ENCODE measurements at regions not wholly inside any gene's neighbourhood (a gene's known extent, or its start where the extent isn't known, plus 50 kb on each side); places are given as distances from the start of the nearest gene placed in this dataset.
"Not testable (repeated sequence)": the region's sequence is repeated elsewhere in the genome, so short reads cannot be mapped to it uniquely, and the experiment has no call there.

DNA sequence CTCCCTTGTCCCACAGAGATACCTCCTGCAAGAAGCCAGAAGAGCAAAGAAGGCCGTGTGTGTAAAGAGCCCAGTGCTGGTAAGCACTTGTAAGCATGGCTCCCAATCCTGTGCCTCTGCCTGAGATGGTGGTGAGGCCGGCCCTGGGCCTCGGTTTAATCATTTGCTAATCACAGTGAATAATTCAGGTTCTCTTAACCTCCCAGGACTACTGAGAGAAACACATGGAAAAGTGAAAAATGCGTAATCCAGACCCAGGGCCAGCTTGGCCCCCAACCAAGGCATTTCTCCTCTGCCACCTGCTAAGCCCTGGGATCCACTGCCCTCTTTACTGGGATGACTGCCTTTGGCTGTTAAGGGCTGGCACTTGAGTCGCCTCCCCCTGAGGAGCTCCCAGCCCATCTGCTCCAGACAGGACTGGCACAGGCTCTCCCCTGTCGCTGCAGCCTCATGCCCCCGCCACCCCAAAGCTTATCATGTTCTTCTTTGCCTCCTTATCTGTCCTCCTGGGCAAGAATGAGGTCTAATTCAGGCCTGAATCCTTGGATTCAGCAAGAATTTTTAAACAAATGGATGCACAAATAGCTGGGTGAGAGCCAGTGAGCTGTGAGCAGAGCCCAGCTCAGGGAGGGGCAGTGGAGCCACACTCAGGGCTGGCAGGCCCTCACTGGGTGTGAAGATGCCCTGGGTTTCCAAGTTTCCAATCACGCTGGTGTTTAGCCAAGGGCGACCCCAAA lies 193.9 kb upstream of the HS6ST1 start:
- DNase-seq: no peak

DNA sequence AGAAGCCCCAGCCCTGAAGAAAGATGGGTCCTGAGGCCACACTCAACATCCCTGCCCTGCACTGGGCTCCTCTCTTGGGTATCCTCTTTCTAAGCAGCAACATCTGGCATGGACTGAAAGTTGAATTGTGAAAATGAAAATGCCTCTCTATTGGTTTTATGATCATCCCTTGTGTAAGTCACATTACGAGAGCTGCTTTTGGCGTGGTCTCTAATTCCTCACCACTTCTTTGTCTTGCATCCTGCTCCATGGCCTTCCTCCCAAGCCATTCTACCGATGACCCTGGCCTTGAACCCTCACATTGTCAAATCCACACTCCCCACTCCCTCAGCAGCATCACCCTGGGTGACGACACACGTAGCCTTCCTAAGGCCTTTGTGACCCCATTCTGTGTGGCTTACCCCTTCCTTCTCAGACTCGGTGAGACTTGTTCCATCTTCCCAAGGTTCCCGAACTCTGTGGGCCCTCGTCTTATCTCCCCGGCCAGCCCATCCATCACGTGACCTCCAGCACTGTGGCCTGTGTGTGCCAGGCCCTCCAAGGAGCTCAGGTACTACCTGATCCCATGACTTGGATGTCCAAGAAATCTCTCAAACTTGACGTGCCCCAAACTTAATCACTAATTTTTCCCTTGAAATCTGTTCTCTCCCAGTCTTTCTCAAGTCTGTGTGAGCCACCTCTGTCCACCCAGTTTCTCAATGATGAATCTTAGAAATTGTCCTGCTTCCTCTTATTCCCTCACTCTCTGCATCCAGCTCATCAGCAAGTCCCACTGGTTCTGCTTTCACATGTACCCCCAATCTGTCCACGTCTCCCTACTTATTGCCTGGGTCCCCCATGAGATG lies 194.7 kb upstream of the HS6ST1 start:
- DNase-seq: no peak

DNA sequence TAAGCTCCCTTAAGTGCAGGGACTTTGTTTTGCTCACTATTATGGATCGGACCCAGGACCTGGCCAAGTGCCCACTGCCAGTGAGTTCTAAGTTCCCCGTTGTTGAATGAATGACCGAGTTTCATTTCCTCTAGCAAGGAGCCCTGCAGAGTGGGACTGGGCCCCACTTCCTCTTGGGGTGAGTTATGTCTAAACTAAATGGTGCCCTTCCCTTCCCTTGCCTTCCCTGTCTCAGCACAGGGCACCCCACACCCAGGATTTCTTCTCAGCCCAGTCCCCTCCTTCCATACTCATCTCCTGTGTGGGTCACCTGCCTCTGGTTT lies 195.3 kb upstream of the HS6ST1 start:
- DNase-seq: no peak

DNA sequence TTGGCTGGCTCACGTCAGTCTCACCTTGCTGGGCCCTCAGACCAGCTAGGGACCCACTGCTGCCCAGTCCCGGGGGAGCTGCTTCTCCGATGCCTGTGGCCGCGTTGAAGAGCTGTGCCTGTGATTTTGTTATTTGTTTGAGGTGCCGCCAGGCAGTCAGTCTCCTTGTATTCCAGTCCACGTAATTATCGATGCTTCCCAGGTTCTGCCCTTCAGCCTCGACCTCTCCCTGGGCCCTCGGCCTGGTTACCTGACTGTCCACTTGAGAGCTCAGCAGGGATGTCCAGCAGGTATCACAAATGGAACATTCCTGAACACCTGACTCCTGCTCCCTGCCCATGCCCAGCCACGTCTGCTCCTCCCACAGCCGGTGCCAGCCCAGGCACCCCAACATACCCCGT lies 195.9 kb upstream of the HS6ST1 start:
- DNase-seq: no peak

DNA sequence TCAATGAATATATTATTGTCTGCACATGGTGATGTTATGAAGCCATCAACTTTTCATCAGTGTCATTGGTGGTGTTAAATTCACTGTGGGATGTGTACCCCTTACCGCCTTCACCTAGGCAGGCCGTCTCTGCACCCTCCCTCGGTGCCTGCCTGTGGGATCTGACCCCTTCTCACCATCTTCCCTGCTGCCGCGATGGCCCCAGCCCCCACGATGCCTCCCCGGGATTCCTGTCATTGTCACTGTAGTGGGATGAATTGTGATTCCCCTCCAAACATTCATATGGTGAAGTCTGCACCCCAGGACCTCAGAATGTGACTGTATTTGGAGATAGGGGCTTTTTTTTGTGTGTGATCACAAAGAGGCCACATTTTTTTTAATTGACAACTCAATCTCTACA lies 198.3 kb upstream of the HS6ST1 start:
- no peak for DNase-seq

DNA sequence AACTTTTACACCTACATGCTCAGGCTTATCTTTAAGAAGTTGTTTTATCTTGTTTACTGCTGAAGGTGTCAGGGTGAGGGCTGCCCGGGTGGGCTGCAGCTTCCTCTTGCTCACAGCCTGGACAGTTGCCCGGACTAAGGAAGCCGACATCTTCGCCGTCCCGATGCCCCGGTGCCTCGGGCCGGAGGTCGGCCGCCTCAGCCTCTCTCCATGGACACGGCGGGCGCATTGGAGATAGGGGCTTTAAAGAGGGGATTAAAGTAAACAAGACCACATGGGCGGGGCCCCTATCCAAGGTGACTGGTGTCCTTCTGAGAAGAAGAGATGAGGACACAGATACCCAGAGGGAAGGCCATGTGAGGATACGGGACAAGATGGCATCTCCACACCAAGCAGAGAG lies 200.4 kb upstream of the HS6ST1 start:
- DNase-seq: not testable (repeated sequence)

DNA sequence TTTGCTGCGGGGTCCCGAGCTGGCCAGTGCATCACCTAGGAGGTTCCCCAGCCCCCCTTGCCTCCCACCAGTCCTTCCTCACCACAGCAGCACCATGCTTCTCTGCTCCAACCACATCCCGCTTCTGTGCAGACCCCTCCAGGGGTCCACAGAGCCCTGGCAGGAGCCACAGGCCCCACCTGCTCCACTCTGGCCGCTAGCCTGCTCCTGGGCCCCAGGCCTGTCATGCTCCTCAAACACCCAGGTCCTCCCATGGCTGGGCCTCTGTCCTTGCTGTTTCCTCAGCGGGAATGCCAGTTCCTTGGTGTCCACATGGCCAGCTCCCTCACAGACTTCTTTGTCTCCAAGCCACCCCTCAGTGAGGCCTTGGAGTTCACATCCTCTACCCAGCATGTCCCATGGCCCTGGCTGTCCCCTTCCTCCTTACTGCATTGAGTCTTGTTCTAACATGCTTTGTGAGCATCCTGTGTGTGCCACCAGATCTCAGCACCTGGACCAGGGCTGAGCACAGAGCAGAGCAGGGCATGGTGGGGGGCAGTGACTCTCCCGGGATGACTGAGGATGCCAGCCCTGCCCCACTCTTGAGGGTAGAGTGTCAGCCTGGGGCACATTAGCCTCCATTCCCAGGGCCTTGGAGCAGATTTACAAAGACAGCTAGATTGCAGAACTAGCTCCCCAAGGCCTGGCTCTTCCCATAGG lies 201.0 kb upstream of the HS6ST1 start:
- DNase-seq: no peak

DNA sequence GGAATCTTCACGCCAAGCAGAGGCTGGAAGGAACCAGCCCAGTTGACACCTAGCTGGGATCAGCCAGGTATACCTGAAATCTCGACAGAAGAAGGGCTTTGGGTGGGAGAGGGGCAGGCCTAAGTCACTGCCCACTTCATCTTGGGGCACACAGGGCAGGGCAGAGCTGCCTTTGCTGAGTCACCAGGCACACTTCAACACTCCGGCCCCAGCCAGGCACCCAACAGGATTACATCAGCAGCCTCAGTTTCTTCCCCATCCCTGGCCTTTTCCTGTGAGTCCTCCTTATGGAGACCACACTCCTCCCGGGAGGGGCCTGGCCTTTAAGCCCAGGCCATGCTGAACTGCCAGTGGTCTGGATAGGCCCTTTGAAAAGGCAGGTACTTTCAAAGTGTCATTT lies 201.7 kb upstream of the HS6ST1 start:
- DNase-seq: no peak

DNA sequence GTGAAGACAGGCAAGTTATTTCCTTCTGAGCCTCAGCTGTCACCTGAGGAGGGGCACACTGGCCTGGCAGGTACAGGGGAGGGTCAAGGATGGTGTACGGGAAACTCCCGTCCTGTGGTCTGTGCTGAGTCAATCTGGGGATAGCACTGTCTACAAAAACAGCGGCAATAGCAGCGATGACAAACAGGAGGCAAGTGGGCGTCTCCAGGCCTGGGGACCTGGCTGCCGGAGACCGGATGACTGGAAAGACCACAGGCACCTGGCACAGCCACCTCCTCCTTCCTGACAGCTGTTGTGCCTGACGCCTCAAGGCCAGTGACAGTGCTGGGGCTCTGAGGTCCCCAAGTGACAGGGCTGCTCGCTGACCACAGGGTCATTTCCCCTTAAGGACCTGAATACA lies 202.1 kb upstream of the HS6ST1 start:
- no peak for DNase-seq

DNA sequence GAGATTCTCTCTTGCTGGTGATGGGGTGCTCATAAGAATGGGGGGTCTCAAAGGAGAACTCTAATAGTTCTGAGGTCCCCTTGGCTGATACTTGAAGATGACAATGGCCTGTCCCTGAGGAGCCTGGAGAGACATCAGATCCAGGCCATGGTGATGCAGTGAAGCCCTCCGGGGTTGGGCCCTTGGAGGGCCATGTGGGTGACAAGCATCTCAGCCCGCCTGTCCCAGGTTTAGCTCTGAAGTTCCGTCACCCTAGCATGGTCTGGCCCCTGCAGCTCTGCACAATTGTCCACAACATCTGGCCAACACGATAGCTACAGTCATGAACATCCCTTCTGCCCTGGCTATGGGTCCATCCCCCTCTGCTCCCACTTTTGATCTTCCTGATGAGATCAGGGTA lies 202.8 kb upstream of the HS6ST1 start:
- no peak for DNase-seq

DNA sequence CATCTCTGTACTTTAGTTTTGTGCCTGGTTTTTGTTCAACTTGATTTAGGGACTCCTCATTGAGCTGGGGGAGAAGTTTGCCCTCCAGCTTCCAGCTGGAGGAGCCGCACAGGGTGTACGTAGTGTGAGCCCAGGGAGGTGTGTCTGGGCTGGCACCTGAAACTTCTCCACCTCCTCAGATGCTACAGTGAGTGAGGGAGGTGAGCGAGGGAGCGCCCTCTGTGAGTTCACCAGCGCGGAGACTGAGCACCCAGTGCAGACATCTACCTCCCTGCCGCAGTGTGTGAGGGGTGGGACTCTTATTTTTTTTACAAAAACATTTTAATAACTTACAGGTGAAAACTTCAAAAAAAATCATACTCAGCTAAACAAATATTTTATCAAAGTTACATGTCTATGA lies 204.2 kb upstream of the HS6ST1 start:
- DNase-seq: no peak

DNA sequence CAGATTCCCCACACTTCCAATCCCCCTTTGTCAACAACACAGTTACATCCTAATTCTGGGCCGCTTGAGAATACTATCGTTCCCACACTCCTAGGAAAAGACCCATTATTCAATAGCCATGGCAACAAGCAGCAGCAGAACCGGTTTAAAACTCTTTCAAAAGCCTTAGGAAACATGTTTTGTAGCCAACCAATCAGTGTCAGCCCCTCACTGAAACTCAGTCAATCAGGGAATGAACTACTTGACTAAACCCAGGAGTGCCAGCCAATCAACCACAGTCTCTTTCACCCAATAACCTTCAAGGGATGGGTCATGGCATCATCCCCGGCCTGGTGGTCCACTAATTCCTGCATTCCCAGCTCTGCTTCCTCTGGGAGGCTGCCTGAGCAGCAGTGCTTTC lies 204.8 kb upstream of the HS6ST1 start:
- DNase-seq: no peak

DNA sequence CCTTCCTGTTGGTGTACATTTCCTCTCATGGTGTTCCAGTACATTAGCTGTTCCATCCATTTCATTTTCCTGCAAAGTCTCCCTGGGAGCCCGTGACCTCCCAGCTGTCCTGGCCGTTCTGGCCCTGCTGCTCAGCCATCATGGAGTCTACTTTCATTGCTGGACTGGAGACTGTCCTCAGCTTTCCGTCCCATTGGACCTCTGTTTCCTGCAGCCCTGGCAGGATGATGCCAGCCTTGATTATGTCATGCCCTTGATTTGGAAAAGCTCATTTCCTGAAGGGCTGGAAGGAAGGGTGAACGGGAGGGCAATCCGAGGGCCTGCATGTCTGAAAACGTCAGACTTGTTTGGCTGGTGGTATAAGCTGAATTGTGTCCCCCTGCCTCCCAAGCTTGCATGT lies 205.5 kb upstream of the HS6ST1 start:
- DNase-seq: no peak

DNA sequence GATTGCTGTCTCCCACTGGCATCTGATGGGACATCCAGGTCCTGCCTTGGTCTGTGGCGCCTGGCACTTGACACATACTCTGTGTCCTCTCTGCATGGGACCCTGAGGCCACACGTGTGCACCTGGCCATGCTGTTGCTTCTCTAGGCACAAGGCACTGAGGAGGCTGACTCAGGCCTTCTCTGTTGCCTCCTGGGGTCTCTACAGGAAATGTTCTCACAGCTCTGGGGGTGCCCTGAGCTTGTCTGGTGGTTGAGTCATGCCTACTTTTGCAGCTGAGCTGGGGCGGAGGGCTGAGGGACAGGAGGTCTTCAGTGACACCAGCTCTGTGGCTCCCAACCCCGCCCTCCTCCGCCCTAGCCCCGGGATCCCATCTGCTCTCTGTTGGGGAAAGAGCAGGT lies 207.0 kb upstream of the HS6ST1 start:
- DNase-seq: no peak

DNA sequence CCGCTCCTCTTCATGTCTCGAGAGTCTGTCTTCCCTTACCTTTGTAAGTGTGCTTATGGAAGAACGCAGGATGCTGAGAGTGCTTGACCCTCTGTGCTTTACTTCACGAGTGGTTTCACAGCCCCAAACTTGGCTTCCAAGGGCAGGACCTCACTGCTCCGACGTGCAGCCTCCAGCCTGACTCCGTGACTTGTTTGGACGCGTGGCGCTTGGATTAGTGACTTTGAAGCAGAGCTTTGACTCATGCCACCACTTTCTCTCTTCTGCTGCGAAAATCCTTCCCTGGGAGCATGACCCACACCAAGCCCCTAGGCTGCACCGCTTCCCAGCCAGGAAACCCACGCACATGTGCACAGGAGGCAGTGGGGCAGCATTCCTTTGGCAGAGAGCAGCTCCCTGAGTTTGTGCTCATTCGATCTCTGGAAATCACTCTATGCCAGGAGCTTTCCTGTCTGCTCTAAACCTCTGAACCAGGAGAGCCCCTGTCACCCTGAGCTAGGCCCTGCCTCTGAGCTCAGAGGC lies 207.8 kb upstream of the HS6ST1 start:
- DNase-seq: no peak

DNA sequence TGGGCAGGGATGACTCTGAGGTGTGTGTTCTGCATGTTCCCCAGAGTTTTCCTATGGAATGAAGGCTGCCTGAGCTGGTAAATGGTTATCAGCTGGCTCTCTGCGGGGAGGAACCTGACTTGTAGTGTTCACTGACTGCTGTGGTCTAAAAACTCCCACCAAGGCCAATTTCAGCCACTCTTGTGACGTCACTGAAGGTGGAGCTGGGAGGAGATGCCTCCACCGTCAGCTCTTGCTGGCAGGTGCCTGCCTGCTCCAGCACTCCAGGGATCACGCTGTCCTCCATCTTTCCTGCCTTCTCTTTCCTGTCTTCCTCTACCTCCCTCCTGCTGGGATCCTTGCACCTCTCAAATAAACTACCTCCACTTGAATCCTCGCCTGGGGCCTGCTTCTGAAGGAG lies 209.5 kb upstream of the HS6ST1 start:
- no peak for DNase-seq

DNA sequence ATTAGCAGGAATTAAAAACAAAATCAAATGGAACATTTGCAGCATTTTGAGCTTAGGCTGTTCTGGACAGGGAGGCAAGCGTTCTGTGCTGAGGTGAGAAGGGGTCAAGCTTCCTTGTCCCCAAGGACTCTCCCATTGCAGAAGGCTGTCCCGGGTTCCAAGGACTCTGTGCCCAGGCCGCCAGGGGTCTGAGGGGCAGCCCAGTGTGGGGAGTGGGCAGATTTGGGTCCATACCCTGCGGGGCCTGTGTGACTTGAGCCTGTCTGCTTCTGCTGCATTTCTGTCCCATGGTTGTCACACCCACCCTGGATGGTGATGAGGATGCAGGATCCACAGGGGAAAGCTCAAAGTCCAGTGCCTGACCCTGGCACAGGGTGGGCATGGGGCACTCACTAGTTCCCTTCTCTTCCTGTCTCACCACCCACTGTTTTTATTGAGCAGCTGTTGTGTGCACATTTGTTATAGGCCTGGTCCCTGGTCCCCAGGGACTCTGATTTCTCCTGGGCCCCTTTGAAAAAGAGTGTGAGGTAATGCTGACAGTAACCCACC lies 211.4 kb upstream of the HS6ST1 start:
- DNase-seq: no peak

DNA sequence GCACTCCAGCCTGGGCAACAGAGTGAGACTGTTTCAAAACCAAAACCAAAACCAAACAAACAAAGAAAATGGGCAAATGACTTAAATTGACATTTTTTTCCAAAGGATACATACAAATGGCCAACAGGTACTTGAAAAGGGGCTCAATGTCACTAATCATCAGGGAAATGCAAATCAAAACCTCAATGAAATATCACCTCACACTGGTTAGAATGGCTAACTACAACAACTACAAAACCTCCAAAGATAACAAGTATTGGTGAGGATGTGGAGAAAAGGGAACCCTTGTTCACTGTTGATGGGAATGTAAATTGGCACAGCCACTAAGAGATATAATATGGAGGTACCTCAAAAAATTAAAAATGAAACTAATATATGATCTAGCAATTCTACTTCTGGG lies 213.2 kb upstream of the HS6ST1 start:
- DNase-seq: no peak

DNA sequence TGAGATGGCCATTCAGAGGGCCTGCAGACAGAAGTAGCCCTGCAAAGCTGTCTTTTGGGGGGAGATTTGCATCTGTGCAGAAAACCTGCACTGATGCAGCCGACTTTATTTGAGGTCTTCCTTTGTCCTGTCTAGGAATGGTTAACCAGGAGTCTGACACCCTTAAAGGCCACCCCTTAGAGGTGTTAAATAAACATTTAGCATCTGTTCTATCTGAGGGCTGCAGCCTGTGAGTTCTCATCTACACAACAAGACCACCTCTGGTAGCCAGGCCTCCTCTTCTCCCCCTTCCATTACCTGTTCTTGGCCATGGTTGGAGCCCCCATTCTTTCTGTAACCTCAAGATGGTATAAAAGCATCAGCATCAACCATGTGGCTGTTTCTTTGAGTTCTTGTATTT lies 214.4 kb upstream of the HS6ST1 start:
- no peak for DNase-seq

DNA sequence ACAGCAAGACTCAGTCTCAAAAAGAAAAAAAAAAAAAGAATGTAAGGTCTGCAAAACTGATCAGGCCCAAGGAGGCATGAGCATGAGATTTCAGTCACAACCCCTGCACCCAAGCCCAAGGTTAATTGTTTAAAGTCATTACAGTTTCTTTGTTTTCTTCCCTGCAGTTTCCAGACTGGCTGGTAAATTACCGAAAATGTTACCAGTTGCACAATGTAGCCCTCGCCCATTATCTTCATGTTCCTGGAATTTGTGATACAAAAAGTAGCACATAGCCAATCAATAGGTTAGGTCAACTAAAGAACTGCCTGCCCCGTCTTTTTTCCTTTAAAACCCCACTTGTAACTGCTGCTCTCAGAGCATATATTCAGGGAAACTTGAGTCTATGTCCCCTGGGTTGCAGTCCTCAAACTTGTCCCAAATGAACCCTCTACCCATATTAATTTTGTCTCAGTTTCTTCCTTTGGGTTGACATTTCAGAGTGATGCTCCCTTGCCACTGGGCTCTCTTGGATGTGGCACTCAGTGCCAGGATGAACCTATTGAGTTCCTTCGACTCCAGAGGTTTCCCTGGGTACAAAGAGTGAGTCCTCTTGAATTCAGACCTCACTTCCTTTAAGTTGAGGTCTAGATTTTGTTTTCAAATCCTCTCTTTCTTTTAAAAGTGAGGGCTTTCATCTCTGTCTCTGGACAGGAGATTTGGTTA lies 216.2 kb upstream of the HS6ST1 start:
- DNase-seq: no peak

DNA sequence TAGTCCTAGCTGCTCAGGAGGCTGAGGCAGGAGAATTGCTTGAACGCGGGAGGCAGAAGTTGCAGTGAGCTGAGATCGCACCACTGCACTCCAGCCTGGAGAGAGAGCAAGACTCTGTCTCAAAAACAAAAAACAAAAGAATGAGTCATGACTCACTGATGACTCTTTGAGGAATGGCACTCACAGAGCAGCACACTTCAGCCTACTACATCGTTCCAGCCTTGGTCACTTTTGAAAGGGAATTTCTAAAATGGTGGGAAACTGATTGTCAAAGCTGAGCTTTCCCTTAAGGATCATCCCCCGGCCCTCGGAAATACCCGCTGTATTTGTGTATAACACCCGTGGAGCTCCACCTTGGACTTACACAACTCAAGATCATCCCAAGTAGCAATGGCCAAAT lies 217.3 kb upstream of the HS6ST1 start:
- DNase-seq: no peak

DNA sequence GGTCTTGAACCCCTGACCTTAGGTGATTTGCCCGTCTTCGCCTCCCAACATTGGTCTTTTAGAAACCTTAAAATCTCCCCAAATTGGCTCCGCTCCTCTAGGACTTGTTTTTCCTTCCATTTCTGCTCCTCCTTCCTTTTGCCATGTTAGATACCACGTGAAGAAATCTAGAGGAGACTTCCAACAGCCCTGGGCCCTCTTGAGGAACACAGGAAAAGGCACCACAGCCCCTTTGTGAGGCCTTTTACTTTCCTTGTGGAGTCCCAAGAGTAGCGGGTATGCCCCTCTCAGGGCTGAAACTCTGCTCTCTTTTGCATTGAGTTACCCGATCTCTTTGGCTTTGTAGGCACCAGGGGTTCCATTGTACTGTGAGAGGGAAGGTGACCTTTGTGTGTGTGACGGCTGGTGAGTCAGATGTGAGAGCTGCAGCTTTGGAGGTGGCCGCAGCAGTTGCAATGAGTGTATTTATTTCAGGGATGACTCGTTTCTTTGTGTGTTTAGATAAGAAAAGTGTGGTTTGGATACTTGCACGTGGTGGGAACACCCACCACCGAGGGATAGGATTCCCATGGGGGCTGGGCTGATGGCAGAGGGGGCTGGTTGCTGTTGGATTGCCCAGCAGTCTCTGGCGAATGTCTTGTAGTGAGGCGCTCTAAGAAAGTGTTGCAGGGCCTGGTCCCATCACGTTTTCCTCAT lies 218.4 kb upstream of the HS6ST1 start:
- peak; percentile 15 for DNase-seq

Measured in GDM1 (cell line).